Endothelial cell of umbilical vein (primary cell): ENCODE measurements at regions not wholly inside any gene's neighbourhood (a gene's known extent, or its start where the extent isn't known, plus 50 kb on each side); places are given as distances from the start of the nearest gene placed in this dataset.

Source experiments
- EZH2 ChIP-seq: IDR thresholded peaks from 2 replicates; pipeline ENCODE4 v1.6.1; 2012; ENCODE audit warnings: borderline replicate concordance, low read depth, mild to moderate bottlenecking, moderate library complexity, low read length, inconsistent platforms; ENCODE audit not compliant: severe bottlenecking
- MAX ChIP-seq: IDR thresholded peaks from 2 replicates; pipeline ENCODE4 v1.6.1; 2011; ENCODE audit not compliant: insufficient read depth, insufficient read length
- POLR2A ChIP-seq: IDR thresholded peaks from 2 replicates; pipeline ENCODE4 v1.6.1; 2012; ENCODE audit warnings: low read depth, mild to moderate bottlenecking, control low read depth, low read length
- TF ChIP-seq, protein P1 (sequence below), 2 donors: IDR thresholded peaks; 1 replicate in 1 of 2; 2 replicates in 1 of 2; pipeline ENCODE4 v1.5.1; 2011; ENCODE audit warnings: low read length in 2 of 2, mild to moderate bottlenecking in 2 of 2, moderate library complexity in 2 of 2, control low read depth in 1 of 2, inconsistent platforms in 1 of 2, low read depth in 1 of 2; ENCODE audit not compliant: insufficient read depth in 1 of 2; ENCODE audit errors: extremely low read depth in 1 of 2

- TF ChIP-seq MAX (no peak), POLR2A (no peak), EZH2 (no peak)
- TF ChIP-seq, protein P1, sequence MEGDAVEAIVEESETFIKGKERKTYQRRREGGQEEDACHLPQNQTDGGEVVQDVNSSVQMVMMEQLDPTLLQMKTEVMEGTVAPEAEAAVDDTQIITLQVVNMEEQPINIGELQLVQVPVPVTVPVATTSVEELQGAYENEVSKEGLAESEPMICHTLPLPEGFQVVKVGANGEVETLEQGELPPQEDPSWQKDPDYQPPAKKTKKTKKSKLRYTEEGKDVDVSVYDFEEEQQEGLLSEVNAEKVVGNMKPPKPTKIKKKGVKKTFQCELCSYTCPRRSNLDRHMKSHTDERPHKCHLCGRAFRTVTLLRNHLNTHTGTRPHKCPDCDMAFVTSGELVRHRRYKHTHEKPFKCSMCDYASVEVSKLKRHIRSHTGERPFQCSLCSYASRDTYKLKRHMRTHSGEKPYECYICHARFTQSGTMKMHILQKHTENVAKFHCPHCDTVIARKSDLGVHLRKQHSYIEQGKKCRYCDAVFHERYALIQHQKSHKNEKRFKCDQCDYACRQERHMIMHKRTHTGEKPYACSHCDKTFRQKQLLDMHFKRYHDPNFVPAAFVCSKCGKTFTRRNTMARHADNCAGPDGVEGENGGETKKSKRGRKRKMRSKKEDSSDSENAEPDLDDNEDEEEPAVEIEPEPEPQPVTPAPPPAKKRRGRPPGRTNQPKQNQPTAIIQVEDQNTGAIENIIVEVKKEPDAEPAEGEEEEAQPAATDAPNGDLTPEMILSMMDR (IDR thresholded peaks at IDR 0.05; ENCODE audit: extremely low read depth in 1 of 2, insufficient read depth in 1 of 2, low read depth in 1 of 2, low read length in 2 of 2) = no peak
Measured at GRCh38 chr2:147449323-147449991, 395.4 kb upstream of the ACVR2A start.
